ENCODE measurements at regions not wholly inside any gene's neighbourhood (a gene's known extent, or its start where the extent isn't known, plus 50 kb on each side); places are given as distances from the start of the nearest gene placed in this dataset.

- no peaks in the 10 kb centered on the region for H3K4me1 ChIP-seq
- H3K27me3 ChIP-seq = no peaks in the 10 kb centered on the region
- H3K27ac ChIP-seq = no peak overlapping the region
- no peak for DNase-seq
- H3K36me3 ChIP-seq = no peaks in the 10 kb centered on the region
- TF ChIP-seq POLR2A (IDR thresholded peaks at IDR 0.05) (no peak), CTCF (IDR thresholded peaks at IDR 0.05) (no peak)
- H3K9me3 ChIP-seq = no peaks in the 10 kb centered on the region
- no peak overlapping the region for H3K4me3 ChIP-seq
Measured at GRCh38 chr17:72318131-72318530, 197.3 kb downstream of the SOX9 start.

GRCh38 chr17:72321896-72322295 is 201.1 kb downstream of the SOX9 start:
- no peak overlapping the region for H3K4me3 ChIP-seq

GRCh38 chr17:72332367-72332766 is 211.5 kb downstream of the SOX9 start:
- Histone ChIP-seq H3K4me3 (no peak overlapping the region), H3K27ac (no peak overlapping the region), H3K4me1 (peaks cover 0 to 6% (median 0%) of the 10 kb centered on the region in 4 donors), H3K27me3 (no peaks in the 10 kb centered on the region), H3K36me3 (no peaks in the 10 kb centered on the region), H3K9me3 (no peaks in the 10 kb centered on the region)
- TF ChIP-seq CTCF (IDR thresholded peaks at IDR 0.05) (no peak), POLR2A (IDR thresholded peaks at IDR 0.05) (no peak)
- DNase-seq = no peak

More at GRCh38 chr17:72321896-72322295, 201.1 kb downstream of the SOX9 start:
- Histone ChIP-seq H3K4me1 (no peaks in the 10 kb centered on the region), H3K36me3 (no peaks in the 10 kb centered on the region), H3K9me3 (no peaks in the 10 kb centered on the region), H3K27ac (no peak overlapping the region), H3K27me3 (no peaks in the 10 kb centered on the region)
- TF ChIP-seq CTCF (IDR thresholded peaks at IDR 0.05) (no peak), POLR2A (IDR thresholded peaks at IDR 0.05) (no peak)
- no peak for DNase-seq

GRCh38 chr17:72333570-72333969 is 212.8 kb downstream of the SOX9 start:
- TF ChIP-seq POLR2A (IDR thresholded peaks at IDR 0.05) (no peak), CTCF (IDR thresholded peaks at IDR 0.05) (no peak)
- DNase-seq = no peak
- no peaks in the 10 kb centered on the region for H3K36me3 ChIP-seq
- H3K4me1 ChIP-seq = peaks cover 0 to 12% (median 0%) of the 10 kb centered on the region in 4 donors
- no peaks in the 10 kb centered on the region for H3K9me3 ChIP-seq
- H3K27ac ChIP-seq = no peak overlapping the region
- H3K4me3 ChIP-seq = no peak overlapping the region
- H3K27me3 ChIP-seq = no peaks in the 10 kb centered on the region

GRCh38 chr17:72334205-72334604 is 213.4 kb downstream of the SOX9 start:
- peaks cover 0 to 18% (median 0%) of the 10 kb centered on the region in 4 donors for H3K4me1 ChIP-seq
- no peak overlapping the region for H3K4me3 ChIP-seq
- no peaks in the 10 kb centered on the region for H3K27me3 ChIP-seq
- TF ChIP-seq CTCF (IDR thresholded peaks at IDR 0.05) = no peak
- TF ChIP-seq POLR2A (IDR thresholded peaks at IDR 0.05) = no peak
- no peak for DNase-seq
- H3K36me3 ChIP-seq = no peaks in the 10 kb centered on the region
- H3K9me3 ChIP-seq = no peaks in the 10 kb centered on the region
- H3K27ac ChIP-seq = no peak overlapping the region

All from Peyer's patch (tissue), 4 donors.